G401 (cell line): ENCODE measurements at regions not wholly inside any gene's neighbourhood (a gene's known extent, or its start where the extent isn't known, plus 50 kb on each side); places are given as distances from the start of the nearest gene placed in this dataset.
A peak's percentile ranks its signal among the peaks of the same experiment; 100 is the strongest.

Source experiments
- DNase-seq: peaks from one replicate; pipeline ENCODE4 v3.0.0-alpha.2; 2015; ENCODE audit warnings: low spot score
- in situ Hi-C: cut with HindIII; loops from 2 replicates; pipeline ENCODE4 v1.10.0; 2016; ENCODE audit warnings: low sequenced_read_pairs, mixed read lengths

- peak; percentile 90 for DNase-seq
- in situ Hi-C loops, result no loop called here
Measured at GRCh38 chr1:181142096-181142958, 53.8 kb downstream of the IER5 start.

- DNase-seq, result no peak
- in situ Hi-C loops, result no loop called here
Measured at GRCh38 chr1:181143102-181143859, 54.8 kb downstream of the IER5 start.

GRCh38 chr1:181144238-181144637 is 55.7 kb downstream of the IER5 start:
- DNase-seq, result no peak
- in situ Hi-C loops, result no loop called here

GRCh38 chr1:181148636-181149035 is 60.1 kb downstream of the IER5 start:
- in situ Hi-C loops, result no loop called here
- no peak for DNase-seq

- in situ Hi-C loops, result no loop called here
- DNase-seq, result no peak
Measured at GRCh38 chr1:181149326-181150125, 61.0 kb downstream of the IER5 start.

GRCh38 chr1:181150273-181150672 is 61.8 kb downstream of the IER5 start:
- no peak for DNase-seq
- in situ Hi-C loops, result no loop called here

GRCh38 chr1:181150842-181151241 is 62.3 kb downstream of the IER5 start:
- in situ Hi-C loops, result no loop called here
- DNase-seq, result no peak

- peak; percentile 64 for DNase-seq
- in situ Hi-C loops, result no loop called here
Measured at GRCh38 chr1:181151378-181152326, 63.2 kb downstream of the IER5 start.

- in situ Hi-C loops, result no loop called here
- DNase-seq, result peak; percentile 96
Measured at GRCh38 chr1:181152892-181153633, 64.6 kb downstream of the IER5 start.

GRCh38 chr1:181153634-181153961 is 65.1 kb downstream of the IER5 start:
- in situ Hi-C loops, result no loop called here
- no peak for DNase-seq

GRCh38 chr1:181155339-181155738 is 66.8 kb downstream of the IER5 start:
- no peak for DNase-seq
- in situ Hi-C loops, result no loop called here

- in situ Hi-C loops, result loop anchor here (10.0 kb wide), 2 partner anchors 125 to 285 kb away; partner anchors contain the start of gene MR1
- DNase-seq, result no peak
Measured at GRCh38 chr1:181159451-181160140, 71.1 kb downstream of the IER5 start.

GRCh38 chr1:181160322-181160721 is 71.8 kb downstream of the IER5 start:
- in situ Hi-C loops, result loop anchor here (10.0 kb wide), 2 partner anchors 126 to 286 kb away; partner anchors contain the start of gene MR1

GRCh38 chr1:181160998-181161870 is 72.7 kb downstream of the IER5 start:
- DNase-seq, result no peak
- in situ Hi-C loops, result loop anchor here (10.0 kb wide), 2 partner anchors 126 to 286 kb away; partner anchors contain the start of gene MR1

More at GRCh38 chr1:181160322-181160721, 71.8 kb downstream of the IER5 start:
- no peak for DNase-seq

- in situ Hi-C loops, result loop anchor here (10.0 kb wide), 2 partner anchors 129 to 289 kb away; partner anchors contain the start of gene MR1
- no peak for DNase-seq
Measured at GRCh38 chr1:181163662-181164061, 75.2 kb downstream of the IER5 start.
